Ascending aorta (tissue), 2 donors: ENCODE measurements at regions not wholly inside any gene's neighbourhood (a gene's known extent, or its start where the extent isn't known, plus 50 kb on each side); places are given as distances from the start of the nearest gene placed in this dataset.

Experiments used
- DNase-seq, 2 donors: peaks; one replicate each; pipeline ENCODE4 v3.0.0-alpha.2; 2019; ENCODE audit warnings: low spot score in 2 of 2
- H3K27ac ChIP-seq, 2 donors: fragments of 200-600 bp; sonication (generic); one replicate each; pipeline ENCODE4 v1.5.1; 2016 to 2017; ENCODE audit warnings: mild to moderate bottlenecking in 1 of 2
- H3K27me3 ChIP-seq: fragments of 200-600 bp; sonication (generic); one replicate; pipeline ENCODE4 v1.5.1; 2017
- H3K36me3 ChIP-seq, 2 donors: fragments of 200-600 bp; sonication (generic); one replicate each; pipeline ENCODE4 v1.5.1; 2016
- H3K4me1 ChIP-seq, 2 donors: fragments of 200-600 bp; sonication (generic); one replicate each; pipeline ENCODE4 v1.5.1; 2016 to 2017; ENCODE audit warnings: mild to moderate bottlenecking in 1 of 2
- H3K4me3 ChIP-seq, 2 donors: fragments of 200-600 bp; sonication (generic); one replicate each; pipeline ENCODE4 v1.5.1; 2016 to 2017; ENCODE audit warnings: mild to moderate bottlenecking in 1 of 2
- H3K9me3 ChIP-seq, 2 donors: fragments of 200-600 bp; sonication (generic); one replicate each; pipeline ENCODE4 v1.5.1; 2016
- CTCF ChIP-seq, 3 experiments: fragments of 200-600 bp in 2 of 3; fragments of 450-650 bp in 1 of 3; sonication (generic) in 2 of 3; IDR thresholded peaks; one replicate each; pipeline ENCODE4 v1.5.1; 2016 to 2019; ENCODE audit warnings: antibody characterized with exemption in 3 of 3, mild to moderate bottlenecking in 1 of 3, moderate library complexity in 1 of 3
- intact Hi-C: fragments of 100-400 bp; cut with DNase I; formaldehyde crosslinking; loops from one replicate; pipeline ENCODE4 v1.15.1; 2023

GRCh38 chr4:128385683-128386304 is 98.2 kb upstream of the PGRMC2 start:
- intact Hi-C loops = loop anchor here (1.0 to 5.0 kb wide), 6 partner anchors 15 to 707 kb away; partner anchors contain the start of genes PGRMC2 and SCLT1
- H3K27ac ChIP-seq = peak overlapping the region; percentile 55 to 69
- H3K27me3 ChIP-seq = no peaks in the 10 kb centered on the region
- no peaks in the 10 kb centered on the region for H3K36me3 ChIP-seq
- no peaks in the 10 kb centered on the region for H3K9me3 ChIP-seq
- H3K4me3 ChIP-seq = no peak overlapping the region
- peaks cover 0 to 21% of the 10 kb centered on the region in 2 donors for H3K4me1 ChIP-seq
- TF ChIP-seq CTCF (IDR thresholded peaks at IDR 0.05) = no peak
- DNase-seq = no peak

- no peak for DNase-seq
- peaks cover 0 to 21% of the 10 kb centered on the region in 2 donors for H3K4me1 ChIP-seq
- intact Hi-C loops = loop anchor here (5.0 kb wide), 2 partner anchors 67 to 427 kb away; no protein-coding TSS in a partner anchor
- H3K4me3 ChIP-seq = no peak overlapping the region
- no peak for TF ChIP-seq CTCF (IDR thresholded peaks at IDR 0.05)
- no peaks in the 10 kb centered on the region for H3K9me3 ChIP-seq
- no peaks in the 10 kb centered on the region for H3K36me3 ChIP-seq
- H3K27ac ChIP-seq = peak overlapping the region in 1 of 2 donors; percentile 55
- H3K27me3 ChIP-seq = no peaks in the 10 kb centered on the region
These were observed 97.4 kb upstream of the PGRMC2 start for GRCh38 chr4:128384765-128385598.

- Histone ChIP-seq H3K27me3 (no peaks in the 10 kb centered on the region), H3K27ac (no peak overlapping the region), H3K9me3 (no peaks in the 10 kb centered on the region), H3K4me1 (peaks cover 0 to 21% of the 10 kb centered on the region in 2 donors), H3K4me3 (no peak overlapping the region), H3K36me3 (no peaks in the 10 kb centered on the region)
- intact Hi-C loops = no loop called here
- no peak for DNase-seq
- no peak for TF ChIP-seq CTCF (IDR thresholded peaks at IDR 0.05)
These were observed 96.5 kb upstream of the PGRMC2 start for GRCh38 chr4:128384091-128384520.

- Histone ChIP-seq H3K4me3 (no peak overlapping the region), H3K9me3 (no peaks in the 10 kb centered on the region), H3K27me3 (no peaks in the 10 kb centered on the region), H3K4me1 (peaks cover 0 to 13% of the 10 kb centered on the region in 2 donors), H3K36me3 (no peaks in the 10 kb centered on the region), H3K27ac (no peak overlapping the region)
- no peak for DNase-seq
- intact Hi-C loops = no loop called here
- no peak for TF ChIP-seq CTCF (IDR thresholded peaks at IDR 0.05)
These were observed 94.3 kb upstream of the PGRMC2 start for GRCh38 chr4:128381748-128382559.

GRCh38 chr4:128380306-128380705 is 92.7 kb upstream of the PGRMC2 start:
- Histone ChIP-seq H3K27ac (no peak overlapping the region), H3K4me3 (no peak overlapping the region), H3K4me1 (peaks cover 0 to under 1% of the 10 kb centered on the region in 2 donors), H3K9me3 (no peaks in the 10 kb centered on the region), H3K36me3 (no peaks in the 10 kb centered on the region), H3K27me3 (no peaks in the 10 kb centered on the region)
- intact Hi-C loops = no loop called here
- no peak for TF ChIP-seq CTCF (IDR thresholded peaks at IDR 0.05)
- no peak for DNase-seq
